A549 (cell line): ENCODE measurements at regions not wholly inside any gene's neighbourhood (a gene's known extent, or its start where the extent isn't known, plus 50 kb on each side); places are given as distances from the start of the nearest gene placed in this dataset.

Source experiments
- CHD2 ChIP-seq: fragments of 150-350 bp; IDR thresholded peaks from 2 replicates; pipeline ENCODE4 v1.6.1; 2014; ENCODE audit warnings: low read length; ENCODE audit not compliant: partially characterized antibody
- EHMT2 ChIP-seq: fragments of 200-600 bp; sonication (generic); IDR thresholded peaks from 2 replicates; pipeline ENCODE4 v1.6.1; 2016; ENCODE audit warnings: antibody characterized with exemption, low read depth, mild to moderate bottlenecking, moderate library complexity
- FOSL2 ChIP-seq, 2 experiments: fragments of 450-650 bp in 1 of 2; fragments of >200 bp in 1 of 2; sonication (Bioruptor Twin) in 1 of 2; formaldehyde crosslinking; IDR thresholded peaks; 2 replicates each; pipeline versions ENCODE4 v1.5.0 to v1.6.1; 2016 to 2020; ENCODE audit warnings: mild to moderate bottlenecking in 1 of 2, moderate library complexity in 1 of 2
- JUN ChIP-seq, 2 experiments: fragments of >200 bp; sonication (Bioruptor Twin); formaldehyde crosslinking; IDR thresholded peaks; 2 replicates in 1 of 2; 3 replicates in 1 of 2; pipeline ENCODE4 v1.6.1; 2016 to 2017
- MAZ ChIP-seq: fragments of 150-350 bp; IDR thresholded peaks from 2 replicates; pipeline ENCODE4 v1.6.1; 2014; ENCODE audit warnings: antibody characterized with exemption, low read depth, low read length, borderline replicate concordance
- MYC ChIP-seq: IDR thresholded peaks from 2 replicates; pipeline ENCODE4 v1.6.1; 2012; ENCODE audit warnings: mild to moderate bottlenecking, inconsistent platforms, low read length, improper control_type of control experiment, borderline replicate concordance
- NR3C1 ChIP-seq: fragments of >200 bp; sonication (Bioruptor Twin); formaldehyde crosslinking; IDR thresholded peaks from 3 replicates; pipeline ENCODE4 v1.6.1; 2017
- POLR2A ChIP-seq: IDR thresholded peaks from 2 replicates; pipeline ENCODE4 v1.6.1; 2012; ENCODE audit warnings: mild to moderate bottlenecking, low read length
- TP53 ChIP-seq: fragments of 250-450 bp; sonication (Bioruptor Pico); IDR thresholded peaks from 2 replicates; pipeline ENCODE4 v1.5.0; 2021; ENCODE audit warnings: mild to moderate bottlenecking, moderate library complexity
- TF ChIP-seq, protein P1 (sequence below): fragments of >200 bp; sonication (Bioruptor Twin); formaldehyde crosslinking; IDR thresholded peaks from 3 replicates; pipeline ENCODE4 v1.5.1; 2016
- TF ChIP-seq, protein P2 (sequence below): fragments of 200-600 bp; sonication (generic); IDR thresholded peaks from 2 replicates; pipeline ENCODE4 v1.6.1; 2016; ENCODE audit warnings: antibody characterized with exemption, mild to moderate bottlenecking, moderate library complexity

DNA sequence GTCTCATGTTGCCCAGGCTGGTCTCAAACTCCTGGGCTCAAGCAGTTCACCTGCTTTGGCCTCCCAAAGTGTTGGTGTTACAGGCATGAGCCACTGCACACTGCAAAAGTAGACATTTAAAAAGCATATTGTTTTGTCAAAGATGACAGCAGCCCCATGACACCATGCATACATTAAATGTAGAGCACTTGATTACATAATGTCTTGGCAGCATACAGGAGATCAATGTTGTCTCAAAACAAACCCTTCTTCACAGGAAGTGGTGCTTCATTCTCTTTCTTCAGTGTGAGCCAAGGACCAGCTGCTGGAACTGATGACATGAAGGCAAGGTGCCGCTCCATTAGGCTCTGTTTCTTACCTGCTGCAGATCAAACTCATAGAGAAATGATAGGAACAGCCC, 218.4 kb downstream of the KLF6 start:
- TF ChIP-seq, protein P1, sequence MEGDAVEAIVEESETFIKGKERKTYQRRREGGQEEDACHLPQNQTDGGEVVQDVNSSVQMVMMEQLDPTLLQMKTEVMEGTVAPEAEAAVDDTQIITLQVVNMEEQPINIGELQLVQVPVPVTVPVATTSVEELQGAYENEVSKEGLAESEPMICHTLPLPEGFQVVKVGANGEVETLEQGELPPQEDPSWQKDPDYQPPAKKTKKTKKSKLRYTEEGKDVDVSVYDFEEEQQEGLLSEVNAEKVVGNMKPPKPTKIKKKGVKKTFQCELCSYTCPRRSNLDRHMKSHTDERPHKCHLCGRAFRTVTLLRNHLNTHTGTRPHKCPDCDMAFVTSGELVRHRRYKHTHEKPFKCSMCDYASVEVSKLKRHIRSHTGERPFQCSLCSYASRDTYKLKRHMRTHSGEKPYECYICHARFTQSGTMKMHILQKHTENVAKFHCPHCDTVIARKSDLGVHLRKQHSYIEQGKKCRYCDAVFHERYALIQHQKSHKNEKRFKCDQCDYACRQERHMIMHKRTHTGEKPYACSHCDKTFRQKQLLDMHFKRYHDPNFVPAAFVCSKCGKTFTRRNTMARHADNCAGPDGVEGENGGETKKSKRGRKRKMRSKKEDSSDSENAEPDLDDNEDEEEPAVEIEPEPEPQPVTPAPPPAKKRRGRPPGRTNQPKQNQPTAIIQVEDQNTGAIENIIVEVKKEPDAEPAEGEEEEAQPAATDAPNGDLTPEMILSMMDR = no peak
- TF ChIP-seq POLR2A = no peak
- no peak for TF ChIP-seq MAZ
- TF ChIP-seq TP53 (CRISPR knock-in tag) = no peak
- no peak for TF ChIP-seq FOSL2 (IDR thresholded peaks at IDR 0.05)
- TF ChIP-seq FOSL2 (CRISPR knock-in tag; IDR thresholded peaks at IDR 0.05) = no peak
- no peak for TF ChIP-seq CHD2
- no peak for TF ChIP-seq MYC
- TF ChIP-seq, protein P2, sequence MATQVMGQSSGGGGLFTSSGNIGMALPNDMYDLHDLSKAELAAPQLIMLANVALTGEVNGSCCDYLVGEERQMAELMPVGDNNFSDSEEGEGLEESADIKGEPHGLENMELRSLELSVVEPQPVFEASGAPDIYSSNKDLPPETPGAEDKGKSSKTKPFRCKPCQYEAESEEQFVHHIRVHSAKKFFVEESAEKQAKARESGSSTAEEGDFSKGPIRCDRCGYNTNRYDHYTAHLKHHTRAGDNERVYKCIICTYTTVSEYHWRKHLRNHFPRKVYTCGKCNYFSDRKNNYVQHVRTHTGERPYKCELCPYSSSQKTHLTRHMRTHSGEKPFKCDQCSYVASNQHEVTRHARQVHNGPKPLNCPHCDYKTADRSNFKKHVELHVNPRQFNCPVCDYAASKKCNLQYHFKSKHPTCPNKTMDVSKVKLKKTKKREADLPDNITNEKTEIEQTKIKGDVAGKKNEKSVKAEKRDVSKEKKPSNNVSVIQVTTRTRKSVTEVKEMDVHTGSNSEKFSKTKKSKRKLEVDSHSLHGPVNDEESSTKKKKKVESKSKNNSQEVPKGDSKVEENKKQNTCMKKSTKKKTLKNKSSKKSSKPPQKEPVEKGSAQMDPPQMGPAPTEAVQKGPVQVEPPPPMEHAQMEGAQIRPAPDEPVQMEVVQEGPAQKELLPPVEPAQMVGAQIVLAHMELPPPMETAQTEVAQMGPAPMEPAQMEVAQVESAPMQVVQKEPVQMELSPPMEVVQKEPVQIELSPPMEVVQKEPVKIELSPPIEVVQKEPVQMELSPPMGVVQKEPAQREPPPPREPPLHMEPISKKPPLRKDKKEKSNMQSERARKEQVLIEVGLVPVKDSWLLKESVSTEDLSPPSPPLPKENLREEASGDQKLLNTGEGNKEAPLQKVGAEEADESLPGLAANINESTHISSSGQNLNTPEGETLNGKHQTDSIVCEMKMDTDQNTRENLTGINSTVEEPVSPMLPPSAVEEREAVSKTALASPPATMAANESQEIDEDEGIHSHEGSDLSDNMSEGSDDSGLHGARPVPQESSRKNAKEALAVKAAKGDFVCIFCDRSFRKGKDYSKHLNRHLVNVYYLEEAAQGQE = no peak
- TF ChIP-seq JUN (IDR thresholded peaks at IDR 0.05) = no peak
- TF ChIP-seq EHMT2 = no peak
- TF ChIP-seq NR3C1 = no peak
